Osteocyte (in vitro differentiated cells): ENCODE measurements at regions not wholly inside any gene's neighbourhood (a gene's known extent, or its start where the extent isn't known, plus 50 kb on each side); places are given as distances from the start of the nearest gene placed in this dataset.

Experiments
- DNase-seq: peaks from one replicate; pipeline ENCODE4 v3.0.0; 2021; ENCODE audit warnings: mixed read lengths; ENCODE audit not compliant: unreplicated experiment; ENCODE audit errors: extremely low spot score
- H3K27ac Mint-ChIP-seq: one replicate; pipeline ENCODE4 v1.8.0; 2021; ENCODE audit warnings: mild to moderate bottlenecking, mixed read lengths; ENCODE audit not compliant: unreplicated experiment
- H3K27me3 Mint-ChIP-seq: one replicate; pipeline ENCODE4 v1.8.0; 2021; ENCODE audit warnings: mixed read lengths; ENCODE audit not compliant: unreplicated experiment
- H3K36me3 Mint-ChIP-seq: one replicate; pipeline ENCODE4 v1.8.0; 2021; ENCODE audit warnings: mixed read lengths; ENCODE audit not compliant: unreplicated experiment
- H3K4me1 Mint-ChIP-seq: one replicate; pipeline ENCODE4 v1.8.0; 2021; ENCODE audit warnings: mixed read lengths; ENCODE audit not compliant: unreplicated experiment
- H3K4me3 Mint-ChIP-seq: one replicate; pipeline ENCODE4 v1.8.0; 2021; ENCODE audit warnings: mild to moderate bottlenecking, moderate library complexity, mixed read lengths; ENCODE audit not compliant: unreplicated experiment
- H3K9me3 Mint-ChIP-seq: one replicate; pipeline ENCODE4 v1.8.0; 2021; ENCODE audit warnings: mixed read lengths; ENCODE audit not compliant: unreplicated experiment
- TF ChIP-seq, protein P1 (sequence below): fragments of 200-600 bp; sonication (generic); IDR thresholded peaks from 2 replicates; pipeline ENCODE4 v1.5.0; 2021; ENCODE audit warnings: antibody characterized with exemption, mild to moderate bottlenecking, moderate library complexity

- H3K4me1 Mint-ChIP-seq = no peaks in the 10 kb centered on the region
- no peak for DNase-seq
These were observed 447.5 kb downstream of the GXYLT1 start for GRCh38 chr12:41697161-41697560.

GRCh38 chr12:41684997-41685396, 459.7 kb downstream of the GXYLT1 start:
- Mint-ChIP-seq H3K9me3 (no peaks in the 10 kb centered on the region), H3K4me3 (no peak overlapping the region), H3K4me1 (no peaks in the 10 kb centered on the region), H3K27ac (no peak overlapping the region), H3K27me3 (no peaks in the 10 kb centered on the region), H3K36me3 (no peaks in the 10 kb centered on the region)
- TF ChIP-seq, protein P1, sequence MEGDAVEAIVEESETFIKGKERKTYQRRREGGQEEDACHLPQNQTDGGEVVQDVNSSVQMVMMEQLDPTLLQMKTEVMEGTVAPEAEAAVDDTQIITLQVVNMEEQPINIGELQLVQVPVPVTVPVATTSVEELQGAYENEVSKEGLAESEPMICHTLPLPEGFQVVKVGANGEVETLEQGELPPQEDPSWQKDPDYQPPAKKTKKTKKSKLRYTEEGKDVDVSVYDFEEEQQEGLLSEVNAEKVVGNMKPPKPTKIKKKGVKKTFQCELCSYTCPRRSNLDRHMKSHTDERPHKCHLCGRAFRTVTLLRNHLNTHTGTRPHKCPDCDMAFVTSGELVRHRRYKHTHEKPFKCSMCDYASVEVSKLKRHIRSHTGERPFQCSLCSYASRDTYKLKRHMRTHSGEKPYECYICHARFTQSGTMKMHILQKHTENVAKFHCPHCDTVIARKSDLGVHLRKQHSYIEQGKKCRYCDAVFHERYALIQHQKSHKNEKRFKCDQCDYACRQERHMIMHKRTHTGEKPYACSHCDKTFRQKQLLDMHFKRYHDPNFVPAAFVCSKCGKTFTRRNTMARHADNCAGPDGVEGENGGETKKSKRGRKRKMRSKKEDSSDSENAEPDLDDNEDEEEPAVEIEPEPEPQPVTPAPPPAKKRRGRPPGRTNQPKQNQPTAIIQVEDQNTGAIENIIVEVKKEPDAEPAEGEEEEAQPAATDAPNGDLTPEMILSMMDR = no peak
- DNase-seq = no peak

More at GRCh38 chr12:41697161-41697560, 447.5 kb downstream of the GXYLT1 start:
- no peaks in the 10 kb centered on the region for H3K9me3 Mint-ChIP-seq
- no peak overlapping the region for H3K4me3 Mint-ChIP-seq
- H3K27ac Mint-ChIP-seq = no peak overlapping the region
- TF ChIP-seq, protein P1 = no peak
- H3K27me3 Mint-ChIP-seq = no peaks in the 10 kb centered on the region
- H3K36me3 Mint-ChIP-seq = no peaks in the 10 kb centered on the region

GRCh38 chr12:41683513-41684240, 461.0 kb downstream of the GXYLT1 start:
- no peak overlapping the region for H3K27ac Mint-ChIP-seq
- TF ChIP-seq, protein P1 = no peak
- H3K9me3 Mint-ChIP-seq = no peaks in the 10 kb centered on the region
- H3K4me1 Mint-ChIP-seq = no peaks in the 10 kb centered on the region
- H3K4me3 Mint-ChIP-seq = no peak overlapping the region
- DNase-seq = no peak
- H3K36me3 Mint-ChIP-seq = no peaks in the 10 kb centered on the region
- H3K27me3 Mint-ChIP-seq = no peaks in the 10 kb centered on the region

GRCh38 chr12:41683023-41683422, 461.7 kb downstream of the GXYLT1 start:
- TF ChIP-seq, protein P1 = no peak
- Mint-ChIP-seq H3K27me3 (no peaks in the 10 kb centered on the region), H3K4me3 (no peak overlapping the region), H3K27ac (no peak overlapping the region), H3K4me1 (no peaks in the 10 kb centered on the region), H3K9me3 (no peaks in the 10 kb centered on the region), H3K36me3 (no peaks in the 10 kb centered on the region)
- no peak for DNase-seq

DNA sequence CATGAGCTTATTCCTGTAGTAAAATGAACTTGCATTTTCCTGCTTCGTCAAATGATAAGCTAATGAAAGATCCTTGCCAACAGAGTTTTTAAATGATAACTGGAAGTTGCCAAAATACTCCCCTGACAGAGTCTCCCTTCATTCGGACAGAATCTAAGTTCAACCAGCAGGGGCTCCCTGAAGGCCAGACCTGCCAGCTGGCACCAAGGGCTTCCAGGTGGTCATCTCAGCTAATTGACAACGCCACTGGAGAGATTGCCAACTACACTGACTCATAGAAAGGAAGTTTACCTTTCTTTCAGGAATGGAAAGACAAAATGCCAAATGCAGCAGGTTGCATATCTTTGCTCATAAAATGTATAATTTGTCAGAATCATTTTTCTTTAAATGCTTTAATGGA, 462.8 kb downstream of the GXYLT1 start:
- TF ChIP-seq, protein P1 = no peak
- no peaks in the 10 kb centered on the region for H3K4me1 Mint-ChIP-seq
- no peaks in the 10 kb centered on the region for H3K27me3 Mint-ChIP-seq
- no peaks in the 10 kb centered on the region for H3K36me3 Mint-ChIP-seq
- H3K9me3 Mint-ChIP-seq = no peaks in the 10 kb centered on the region
- DNase-seq = no peak
- H3K4me3 Mint-ChIP-seq = no peak overlapping the region
- no peak overlapping the region for H3K27ac Mint-ChIP-seq
